Chondrocyte (in vitro differentiated cells): ENCODE measurements at regions not wholly inside any gene's neighbourhood (a gene's known extent, or its start where the extent isn't known, plus 50 kb on each side); places are given as distances from the start of the nearest gene placed in this dataset.
A peak's percentile ranks its signal among the peaks of the same experiment; 100 is the strongest.

Source experiments
- DNase-seq: peaks from one replicate; pipeline ENCODE4 v3.0.0; 2021; ENCODE audit warnings: mixed read lengths, low spot score
- H3K27ac Mint-ChIP-seq: one replicate; pipeline ENCODE4 v1.8.0; 2021; ENCODE audit warnings: mild to moderate bottlenecking, moderate library complexity, mixed read lengths; ENCODE audit not compliant: unreplicated experiment
- H3K27me3 Mint-ChIP-seq: 2 replicates; pipeline ENCODE4 v1.8.0; 2021; ENCODE audit warnings: low read depth, mixed read lengths
- H3K36me3 Mint-ChIP-seq: 2 replicates; pipeline ENCODE4 v1.8.0; 2021; ENCODE audit warnings: low read depth, mixed read lengths
- H3K4me1 Mint-ChIP-seq: 2 replicates; pipeline ENCODE4 v1.8.0; 2021; ENCODE audit warnings: low read depth, mild to moderate bottlenecking, mixed read lengths
- H3K4me3 Mint-ChIP-seq: one replicate; pipeline ENCODE4 v1.8.0; 2021; ENCODE audit warnings: mild to moderate bottlenecking, moderate library complexity, mixed read lengths; ENCODE audit not compliant: unreplicated experiment
- H3K9me3 Mint-ChIP-seq: 2 replicates; pipeline ENCODE4 v1.8.0; 2021; ENCODE audit warnings: low read depth, mixed read lengths
- TF ChIP-seq, protein P1 (sequence below): fragments of 200-600 bp; sonication (generic); IDR thresholded peaks from 2 replicates; pipeline ENCODE4 v1.5.0; 2021; ENCODE audit warnings: antibody characterized with exemption, mild to moderate bottlenecking, moderate library complexity

DNA sequence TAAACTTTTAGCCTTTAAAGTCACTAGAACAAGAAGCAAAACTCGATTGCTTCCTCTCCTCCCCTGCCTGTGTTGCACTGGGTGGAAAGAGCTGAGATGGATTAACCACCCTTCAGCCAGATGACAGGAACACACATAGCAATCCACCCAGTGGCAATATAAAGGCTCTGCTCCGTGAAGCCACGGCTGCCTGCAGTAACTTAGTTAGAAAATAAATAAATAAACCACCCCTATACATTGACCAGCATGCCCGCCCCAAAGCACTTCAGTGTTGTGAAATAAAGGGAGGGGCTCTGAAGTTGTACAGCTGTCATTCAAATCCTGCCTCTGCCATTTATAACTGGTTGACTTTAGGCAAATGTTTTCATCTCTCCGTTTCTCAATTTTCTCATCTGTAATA lies 217.1 kb upstream of the LDB2 start:
- no peak for DNase-seq
- TF ChIP-seq, protein P1, sequence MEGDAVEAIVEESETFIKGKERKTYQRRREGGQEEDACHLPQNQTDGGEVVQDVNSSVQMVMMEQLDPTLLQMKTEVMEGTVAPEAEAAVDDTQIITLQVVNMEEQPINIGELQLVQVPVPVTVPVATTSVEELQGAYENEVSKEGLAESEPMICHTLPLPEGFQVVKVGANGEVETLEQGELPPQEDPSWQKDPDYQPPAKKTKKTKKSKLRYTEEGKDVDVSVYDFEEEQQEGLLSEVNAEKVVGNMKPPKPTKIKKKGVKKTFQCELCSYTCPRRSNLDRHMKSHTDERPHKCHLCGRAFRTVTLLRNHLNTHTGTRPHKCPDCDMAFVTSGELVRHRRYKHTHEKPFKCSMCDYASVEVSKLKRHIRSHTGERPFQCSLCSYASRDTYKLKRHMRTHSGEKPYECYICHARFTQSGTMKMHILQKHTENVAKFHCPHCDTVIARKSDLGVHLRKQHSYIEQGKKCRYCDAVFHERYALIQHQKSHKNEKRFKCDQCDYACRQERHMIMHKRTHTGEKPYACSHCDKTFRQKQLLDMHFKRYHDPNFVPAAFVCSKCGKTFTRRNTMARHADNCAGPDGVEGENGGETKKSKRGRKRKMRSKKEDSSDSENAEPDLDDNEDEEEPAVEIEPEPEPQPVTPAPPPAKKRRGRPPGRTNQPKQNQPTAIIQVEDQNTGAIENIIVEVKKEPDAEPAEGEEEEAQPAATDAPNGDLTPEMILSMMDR: no peak
- no peaks in the 10 kb centered on the region for H3K4me1 Mint-ChIP-seq
- H3K27me3 Mint-ChIP-seq: no peaks in the 10 kb centered on the region
- no peak overlapping the region for H3K27ac Mint-ChIP-seq
- no peak overlapping the region for H3K4me3 Mint-ChIP-seq
- H3K36me3 Mint-ChIP-seq: peaks cover 2% of the 10 kb centered on the region
- peaks cover 11% of the 10 kb centered on the region for H3K9me3 Mint-ChIP-seq

DNA sequence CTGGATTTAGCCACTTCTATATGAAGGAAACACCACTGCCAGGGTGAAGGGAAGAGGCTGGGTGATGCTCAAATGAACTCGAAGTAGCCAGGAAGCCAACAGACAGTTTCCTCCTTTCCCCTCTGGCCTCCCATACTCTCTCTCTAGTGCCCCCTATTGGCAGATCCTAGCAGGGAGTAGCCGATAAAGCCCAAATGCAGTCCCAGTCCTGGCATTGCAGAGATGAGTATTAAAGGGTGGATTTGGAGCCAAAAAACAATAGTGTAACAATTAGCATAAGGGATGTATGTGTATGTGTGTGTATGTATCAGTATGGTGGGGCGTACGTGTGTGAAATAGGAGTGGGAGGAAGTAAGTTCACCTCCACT lies 213.8 kb upstream of the LDB2 start:
- H3K36me3 Mint-ChIP-seq: no peaks in the 10 kb centered on the region

DNA sequence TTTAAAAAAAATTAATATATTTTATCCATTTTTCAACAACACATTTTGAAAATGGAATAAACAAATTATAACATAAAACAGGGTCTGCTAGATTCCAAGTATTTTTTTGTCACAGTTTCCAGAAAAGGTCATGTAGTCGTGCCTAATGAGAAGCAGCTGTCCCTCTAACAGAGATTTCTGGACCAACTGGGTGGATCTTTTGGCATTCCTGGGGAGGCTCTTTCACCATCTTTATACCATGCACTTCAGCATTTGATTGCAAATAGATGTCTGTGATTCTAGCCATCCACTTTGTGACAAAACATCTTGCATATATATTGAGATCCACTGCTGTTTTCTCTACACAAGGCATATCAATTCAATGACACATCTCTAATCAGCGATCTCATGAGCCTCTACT lies 210.7 kb upstream of the LDB2 start:
- Mint-ChIP-seq H3K27me3 (no peaks in the 10 kb centered on the region), H3K27ac (no peak overlapping the region), H3K9me3 (no peaks in the 10 kb centered on the region), H3K36me3 (no peaks in the 10 kb centered on the region), H3K4me1 (no peaks in the 10 kb centered on the region), H3K4me3 (no peak overlapping the region)
- TF ChIP-seq, protein P1: no peak
- DNase-seq: no peak

More for the DNA sequence above, 213.8 kb upstream of the LDB2 start:
- TF ChIP-seq, protein P1: peak; percentile 66
- H3K4me1 Mint-ChIP-seq: no peaks in the 10 kb centered on the region
- no peak overlapping the region for H3K27ac Mint-ChIP-seq
- H3K27me3 Mint-ChIP-seq: no peaks in the 10 kb centered on the region
- DNase-seq: no peak
- H3K9me3 Mint-ChIP-seq: no peaks in the 10 kb centered on the region
- no peak overlapping the region for H3K4me3 Mint-ChIP-seq

DNA sequence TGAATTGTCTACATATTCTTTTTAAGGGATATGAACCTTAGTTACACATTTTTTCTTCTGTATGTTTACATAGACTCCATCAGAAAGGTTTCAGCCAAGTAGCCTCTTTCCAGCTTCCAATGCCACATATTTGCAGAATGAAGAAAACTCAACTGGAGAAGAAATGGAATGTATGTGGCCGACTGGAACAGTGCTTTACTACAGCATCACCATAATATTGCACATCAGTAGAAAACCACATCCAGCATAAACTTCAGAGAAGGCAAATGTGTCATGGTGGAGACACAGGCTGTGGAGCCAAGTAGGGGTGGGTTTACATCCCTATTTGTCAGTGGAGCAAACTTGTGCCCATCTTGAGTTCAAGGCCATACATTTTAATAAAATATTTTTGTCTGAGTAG lies 204.8 kb upstream of the LDB2 start:
- Mint-ChIP-seq H3K27ac (no peak overlapping the region), H3K36me3 (no peaks in the 10 kb centered on the region), H3K4me1 (peaks cover 8% of the 10 kb centered on the region), H3K9me3 (no peaks in the 10 kb centered on the region), H3K4me3 (no peak overlapping the region), H3K27me3 (no peaks in the 10 kb centered on the region)
- DNase-seq: no peak
- TF ChIP-seq, protein P1: no peak

DNA sequence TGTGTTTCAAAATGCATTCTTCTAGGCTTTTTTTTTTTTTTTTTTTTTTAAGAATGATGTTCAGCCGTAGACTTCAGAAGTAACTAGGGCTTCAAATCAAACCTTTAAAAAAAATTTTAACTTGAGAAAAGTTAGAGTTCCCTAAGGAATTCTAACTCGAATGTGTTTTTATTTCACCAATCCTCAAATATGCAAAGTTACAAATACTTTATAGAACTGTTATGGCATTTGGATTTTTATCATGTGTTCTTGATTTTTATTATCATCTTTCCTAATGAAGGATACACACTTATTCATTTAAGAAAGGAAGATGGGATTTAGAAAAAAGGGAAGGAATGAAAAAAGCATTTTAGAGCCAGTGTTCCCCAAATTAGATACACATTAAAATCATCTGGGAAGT lies 200.6 kb upstream of the LDB2 start:
- no peaks in the 10 kb centered on the region for H3K36me3 Mint-ChIP-seq
- peaks cover 8% of the 10 kb centered on the region for H3K4me1 Mint-ChIP-seq
- H3K27me3 Mint-ChIP-seq: peaks cover 3% of the 10 kb centered on the region
- H3K27ac Mint-ChIP-seq: no peak overlapping the region
- H3K4me3 Mint-ChIP-seq: no peak overlapping the region
- no peaks in the 10 kb centered on the region for H3K9me3 Mint-ChIP-seq
- TF ChIP-seq, protein P1: no peak
- no peak for DNase-seq
